GM12878 (cell line): ENCODE measurements at regions not wholly inside any gene's neighbourhood (a gene's known extent, or its start where the extent isn't known, plus 50 kb on each side); places are given as distances from the start of the nearest gene placed in this dataset.

Source experiments
- ATF7 ChIP-seq: fragments of 450-650 bp; IDR thresholded peaks from 2 replicates; pipeline ENCODE4 v1.6.1; 2016; ENCODE audit warnings: low read depth, mild to moderate bottlenecking
- E4F1 ChIP-seq: fragments of 450-650 bp; IDR thresholded peaks from 2 replicates; pipeline ENCODE4 v1.6.1; 2018; ENCODE audit warnings: borderline replicate concordance, mild to moderate bottlenecking; ENCODE audit not compliant: partially characterized antibody
- GATAD2B ChIP-seq: fragments of 450-650 bp; conservative IDR thresholded peaks from 2 replicates; pipeline ENCODE4 v1.6.1; 2017; ENCODE audit warnings: low read depth, mild to moderate bottlenecking, moderate library complexity
- TCF3 ChIP-seq: IDR thresholded peaks from 2 replicates; pipeline ENCODE4 v1.6.1; 2012; ENCODE audit warnings: low read depth, mild to moderate bottlenecking, low read length, borderline replicate concordance; ENCODE audit not compliant: insufficient read depth
- USF2 ChIP-seq: IDR thresholded peaks from 2 replicates; pipeline ENCODE4 v1.6.1; 2011; ENCODE audit warnings: low read depth, low read length, improper control_type of control experiment, borderline replicate concordance
- TF ChIP-seq, protein P1 (sequence below): fragments of 450-650 bp; conservative IDR thresholded peaks from 2 replicates; pipeline ENCODE4 v1.6.1; 2017; ENCODE audit warnings: mild to moderate bottlenecking, moderate library complexity

DNA sequence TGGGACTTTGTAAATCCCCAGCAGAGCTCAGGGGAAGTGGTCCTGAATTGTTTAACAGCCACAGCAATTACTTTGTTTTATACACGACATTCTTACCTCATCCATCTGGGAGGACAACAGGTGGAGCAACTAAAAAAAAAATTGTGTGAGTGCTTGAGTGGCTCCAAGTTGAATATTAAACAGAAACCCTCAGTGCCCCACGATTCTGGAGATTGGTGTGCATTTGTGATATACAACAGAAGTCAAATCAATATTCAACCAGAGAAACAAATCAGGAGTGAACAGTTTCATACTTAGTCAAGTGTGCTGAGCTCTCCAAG is 204.8 kb downstream of the HAPSTR1 start (continued):
- TF ChIP-seq, protein P1, sequence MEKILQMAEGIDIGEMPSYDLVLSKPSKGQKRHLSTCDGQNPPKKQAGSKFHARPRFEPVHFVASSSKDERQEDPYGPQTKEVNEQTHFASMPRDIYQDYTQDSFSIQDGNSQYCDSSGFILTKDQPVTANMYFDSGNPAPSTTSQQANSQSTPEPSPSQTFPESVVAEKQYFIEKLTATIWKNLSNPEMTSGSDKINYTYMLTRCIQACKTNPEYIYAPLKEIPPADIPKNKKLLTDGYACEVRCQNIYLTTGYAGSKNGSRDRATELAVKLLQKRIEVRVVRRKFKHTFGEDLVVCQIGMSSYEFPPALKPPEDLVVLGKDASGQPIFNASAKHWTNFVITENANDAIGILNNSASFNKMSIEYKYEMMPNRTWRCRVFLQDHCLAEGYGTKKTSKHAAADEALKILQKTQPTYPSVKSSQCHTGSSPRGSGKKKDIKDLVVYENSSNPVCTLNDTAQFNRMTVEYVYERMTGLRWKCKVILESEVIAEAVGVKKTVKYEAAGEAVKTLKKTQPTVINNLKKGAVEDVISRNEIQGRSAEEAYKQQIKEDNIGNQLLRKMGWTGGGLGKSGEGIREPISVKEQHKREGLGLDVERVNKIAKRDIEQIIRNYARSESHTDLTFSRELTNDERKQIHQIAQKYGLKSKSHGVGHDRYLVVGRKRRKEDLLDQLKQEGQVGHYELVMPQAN, result no peak
- TF ChIP-seq USF2, result no peak
- TF ChIP-seq E4F1, result no peak
- no peak for TF ChIP-seq TCF3
- TF ChIP-seq ATF7, result no peak
- TF ChIP-seq GATAD2B, result no peak
